Liver (tissue), 8 donors: ENCODE measurements at regions not wholly inside any gene's neighbourhood (a gene's known extent, or its start where the extent isn't known, plus 50 kb on each side); places are given as distances from the start of the nearest gene placed in this dataset.

Source experiments
- DNase-seq: peaks from one replicate; pipeline ENCODE4 v3.0.0-alpha.2; 2017; ENCODE audit warnings: low spot score
- H3K27ac ChIP-seq, 2 donors: one replicate each; pipeline ENCODE4 v1.7.0; 2013; ENCODE audit warnings: inconsistent platforms in 2 of 2, low read length in 2 of 2, control low read depth in 1 of 2, low read depth in 1 of 2, mild to moderate bottlenecking in 1 of 2
- H3K27me3 ChIP-seq, 4 donors: one replicate each; pipeline versions ENCODE4 v1.6.1 to v1.7.0; 2013; ENCODE audit warnings: low read length in 3 of 4, inconsistent platforms in 1 of 4, mild to moderate bottlenecking in 1 of 4, moderate library complexity in 1 of 4; ENCODE audit not compliant: control insufficient read depth in 4 of 4, insufficient read depth in 4 of 4
- H3K36me3 ChIP-seq, 4 donors: one replicate each; pipeline versions ENCODE4 v1.6.1 to v1.7.0; 2013; ENCODE audit warnings: low read length in 3 of 4, mild to moderate bottlenecking in 3 of 4, low read depth in 1 of 4, moderate library complexity in 1 of 4; ENCODE audit not compliant: control insufficient read depth in 4 of 4, insufficient read depth in 3 of 4
- H3K4me1 ChIP-seq, 4 donors: one replicate each; pipeline versions ENCODE4 v1.6.1 to v1.7.0; 2013; ENCODE audit warnings: low read length in 3 of 4, mild to moderate bottlenecking in 3 of 4, moderate library complexity in 1 of 4; ENCODE audit not compliant: control insufficient read depth in 4 of 4, insufficient read depth in 4 of 4
- H3K4me3 ChIP-seq, 3 donors: one replicate each; pipeline versions ENCODE4 v1.6.1 to v1.7.0; 2013; ENCODE audit warnings: low read length in 3 of 3, control low read depth in 1 of 3, low read depth in 1 of 3, mild to moderate bottlenecking in 1 of 3
- H3K9ac ChIP-seq, 2 donors: one replicate each; pipeline ENCODE4 v1.7.0; 2013; ENCODE audit warnings: low read length in 2 of 2, mild to moderate bottlenecking in 2 of 2, moderate library complexity in 2 of 2, control low read depth in 1 of 2, low read depth in 1 of 2
- H3K9me3 ChIP-seq, 4 donors: one replicate each; pipeline versions ENCODE4 v1.6.1 to v1.7.0; 2013; ENCODE audit warnings: low read length in 3 of 4; ENCODE audit not compliant: control insufficient read depth in 4 of 4
- CTCF ChIP-seq: fragments of 150-350 bp; IDR thresholded peaks from 2 replicates; pipeline ENCODE4 v1.5.1; 2017; ENCODE audit warnings: improper control_type of control experiment, low read depth, low read length; ENCODE audit not compliant: missing input control
- EGR1 ChIP-seq, 2 donors: IDR thresholded peaks; 2 replicates each; pipeline ENCODE4 v1.6.1; 2016 to 2018; ENCODE audit warnings: antibody characterized with exemption in 2 of 2, low read depth in 2 of 2
- FOXA1 ChIP-seq: IDR thresholded peaks from 2 replicates; pipeline ENCODE4 v1.6.1; 2016; ENCODE audit warnings: antibody characterized with exemption
- FOXA2 ChIP-seq: IDR thresholded peaks from 2 replicates; pipeline ENCODE4 v1.6.1; 2016; ENCODE audit warnings: antibody characterized with exemption
- GABPA ChIP-seq, 2 donors: IDR thresholded peaks in 1 of 2; conservative IDR thresholded peaks in 1 of 2; 2 replicates each; pipeline ENCODE4 v1.6.1; 2016; ENCODE audit warnings: antibody characterized with exemption in 2 of 2, mild to moderate bottlenecking in 1 of 2, moderate library complexity in 1 of 2
- HNF4A ChIP-seq, 2 donors: conservative IDR thresholded peaks; 2 replicates each; pipeline ENCODE4 v1.6.1; 2016; ENCODE audit warnings: antibody characterized with exemption in 2 of 2, mild to moderate bottlenecking in 2 of 2
- HNF4G ChIP-seq: IDR thresholded peaks from 2 replicates; pipeline ENCODE4 v1.6.1; 2016; ENCODE audit warnings: antibody characterized with exemption
- JUND ChIP-seq, 2 donors: IDR thresholded peaks; 2 replicates each; pipeline ENCODE4 v1.6.1; 2016; ENCODE audit warnings: antibody characterized with exemption in 2 of 2
- NR2F2 ChIP-seq: IDR thresholded peaks from 2 replicates; pipeline ENCODE4 v1.6.1; 2016; ENCODE audit warnings: antibody characterized with exemption
- RAD21 ChIP-seq, 2 donors: IDR thresholded peaks; 2 replicates each; pipeline ENCODE4 v1.6.1; 2016; ENCODE audit warnings: antibody characterized with exemption in 2 of 2, mild to moderate bottlenecking in 2 of 2
- REST ChIP-seq: IDR thresholded peaks from 2 replicates; pipeline ENCODE4 v1.6.1; 2016; ENCODE audit warnings: antibody characterized with exemption, mild to moderate bottlenecking
- RXRA ChIP-seq, 2 donors: IDR thresholded peaks; 2 replicates each; pipeline ENCODE4 v1.6.1; 2017 to 2018; ENCODE audit warnings: antibody characterized with exemption in 2 of 2, mild to moderate bottlenecking in 1 of 2
- SP1 ChIP-seq: IDR thresholded peaks from 2 replicates; pipeline ENCODE4 v1.6.1; 2018; ENCODE audit warnings: antibody characterized with exemption, mild to moderate bottlenecking
- TAF1 ChIP-seq: conservative IDR thresholded peaks from 2 replicates; pipeline ENCODE4 v1.6.1; 2016; ENCODE audit warnings: antibody characterized with exemption, mild to moderate bottlenecking
- YY1 ChIP-seq: IDR thresholded peaks from 2 replicates; pipeline ENCODE4 v1.6.1; 2016; ENCODE audit warnings: antibody characterized with exemption, mild to moderate bottlenecking
- ZBTB33 ChIP-seq: IDR thresholded peaks from 2 replicates; pipeline ENCODE4 v1.6.1; 2016; ENCODE audit warnings: antibody characterized with exemption
- WGBS: extraction: QIAGEN DNeasy Blood & Tissue Kit; methylation state at CpG from one replicate; pipeline ENCODE4 v1.1.7; 2013; 5-methylcytosine and 5-hydroxymethylcytosine counted together
- TF ChIP-seq, protein P1 (sequence below): IDR thresholded peaks from 2 replicates; pipeline ENCODE4 v1.6.1; 2016; ENCODE audit warnings: antibody characterized with exemption
- TF ChIP-seq, protein P2 (sequence below): IDR thresholded peaks from 2 replicates; pipeline ENCODE4 v1.6.1; 2016; ENCODE audit warnings: antibody characterized with exemption
- donor health status: healthy.
- donor health status: healthy.
- donor health status: healthy.
- donor health status: healthy.
- donor health status: healthy.

- WGBS = 56% methylated on average over 2 of the region's 2 CpGs
- Histone ChIP-seq H3K4me3 (no peak overlapping the region), H3K27ac (no peak overlapping the region), H3K9ac (no peak overlapping the region), H3K4me1 (no peaks in the 10 kb centered on the region), H3K9me3 (peaks cover 0 to 10% (median under 1%) of the 10 kb centered on the region in 4 donors), H3K36me3 (no peaks in the 10 kb centered on the region), H3K27me3 (peaks cover 0 to 3% (median 1%) of the 10 kb centered on the region in 4 donors)
- DNase-seq = no peak
- TF ChIP-seq SP1 = no peak
- no peak for TF ChIP-seq RAD21 (IDR thresholded peaks at IDR 0.05)
- no peak for TF ChIP-seq JUND (IDR thresholded peaks at IDR 0.05)
- TF ChIP-seq, protein P1, sequence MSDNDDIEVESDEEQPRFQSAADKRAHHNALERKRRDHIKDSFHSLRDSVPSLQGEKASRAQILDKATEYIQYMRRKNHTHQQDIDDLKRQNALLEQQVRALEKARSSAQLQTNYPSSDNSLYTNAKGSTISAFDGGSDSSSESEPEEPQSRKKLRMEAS = no peak
- TF ChIP-seq YY1 = no peak
- TF ChIP-seq NR2F2 = no peak
- TF ChIP-seq, protein P2, sequence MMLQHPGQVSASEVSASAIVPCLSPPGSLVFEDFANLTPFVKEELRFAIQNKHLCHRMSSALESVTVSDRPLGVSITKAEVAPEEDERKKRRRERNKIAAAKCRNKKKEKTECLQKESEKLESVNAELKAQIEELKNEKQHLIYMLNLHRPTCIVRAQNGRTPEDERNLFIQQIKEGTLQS = no peak
- no peak for TF ChIP-seq HNF4G
- TF ChIP-seq EGR1 (IDR thresholded peaks at IDR 0.05; ENCODE audit: low read depth in 2 of 2) = no peak
Observed at GRCh38 chr9:118575341-118576070, 793.7 kb downstream of the BRINP1 start.

- DNase-seq = no peak
- TF ChIP-seq GABPA (IDR thresholded peaks at IDR 0.05 in 1 of 2, conservative IDR thresholded peaks at IDR 0.05 in 1 of 2) = no peak
- TF ChIP-seq YY1 = no peak
- no peak for TF ChIP-seq FOXA1
- no peak for TF ChIP-seq JUND (IDR thresholded peaks at IDR 0.05)
- TF ChIP-seq RAD21 (IDR thresholded peaks at IDR 0.05) = no peak
- no peak for TF ChIP-seq FOXA2
- no peak for TF ChIP-seq RXRA (IDR thresholded peaks at IDR 0.05)
- no peak for TF ChIP-seq SP1
- TF ChIP-seq NR2F2 = no peak
- no peak for TF ChIP-seq EGR1 (IDR thresholded peaks at IDR 0.05; ENCODE audit: low read depth in 2 of 2)
- no peak for TF ChIP-seq HNF4A (conservative IDR thresholded peaks at IDR 0.05)
- no peak for TF ChIP-seq CTCF
- TF ChIP-seq REST = no peak
- TF ChIP-seq, protein P1 = no peak
- no peak for TF ChIP-seq HNF4G
- no peak for TF ChIP-seq TAF1
- no peak for TF ChIP-seq ZBTB33
- TF ChIP-seq, protein P2 = no peak
- Histone ChIP-seq H3K4me1 (no peaks in the 10 kb centered on the region), H3K9ac (no peak overlapping the region), H3K9me3 (peaks cover 0 to 10% (median under 1%) of the 10 kb centered on the region in 4 donors), H3K4me3 (no peak overlapping the region), H3K36me3 (no peaks in the 10 kb centered on the region), H3K27me3 (peaks cover 0 to 2% (median 0%) of the 10 kb centered on the region in 4 donors), H3K27ac (no peak overlapping the region)
- 35% methylated on average over 1 of the region's 1 CpG for WGBS
Observed at GRCh38 chr9:118577121-118577520, 792.1 kb downstream of the BRINP1 start.
